ENCODE measurements at regions not wholly inside any gene's neighbourhood (a gene's known extent, or its start where the extent isn't known, plus 50 kb on each side); places are given as distances from the start of the nearest gene placed in this dataset.

DNA sequence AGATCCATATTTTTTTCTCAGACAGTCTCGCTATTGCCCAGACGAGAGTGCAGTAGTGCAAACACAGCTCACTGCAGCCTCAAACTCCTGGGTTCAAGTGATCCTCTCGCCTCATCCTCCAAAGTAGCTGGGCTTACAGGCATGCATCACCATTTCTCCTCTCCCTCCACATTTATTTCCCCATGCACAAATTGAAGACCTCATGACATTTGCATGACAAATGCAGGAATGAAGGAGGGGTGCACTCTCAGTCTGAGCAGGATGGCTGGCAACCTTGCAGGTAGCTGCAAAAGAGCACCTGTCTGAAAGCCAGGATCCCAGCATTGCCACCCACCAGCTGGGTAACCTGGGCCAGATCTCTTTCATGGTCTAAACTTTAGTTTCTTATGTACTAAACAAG, 111.2 kb downstream of the SH3TC2 start:
- TF ChIP-seq, protein P1, sequence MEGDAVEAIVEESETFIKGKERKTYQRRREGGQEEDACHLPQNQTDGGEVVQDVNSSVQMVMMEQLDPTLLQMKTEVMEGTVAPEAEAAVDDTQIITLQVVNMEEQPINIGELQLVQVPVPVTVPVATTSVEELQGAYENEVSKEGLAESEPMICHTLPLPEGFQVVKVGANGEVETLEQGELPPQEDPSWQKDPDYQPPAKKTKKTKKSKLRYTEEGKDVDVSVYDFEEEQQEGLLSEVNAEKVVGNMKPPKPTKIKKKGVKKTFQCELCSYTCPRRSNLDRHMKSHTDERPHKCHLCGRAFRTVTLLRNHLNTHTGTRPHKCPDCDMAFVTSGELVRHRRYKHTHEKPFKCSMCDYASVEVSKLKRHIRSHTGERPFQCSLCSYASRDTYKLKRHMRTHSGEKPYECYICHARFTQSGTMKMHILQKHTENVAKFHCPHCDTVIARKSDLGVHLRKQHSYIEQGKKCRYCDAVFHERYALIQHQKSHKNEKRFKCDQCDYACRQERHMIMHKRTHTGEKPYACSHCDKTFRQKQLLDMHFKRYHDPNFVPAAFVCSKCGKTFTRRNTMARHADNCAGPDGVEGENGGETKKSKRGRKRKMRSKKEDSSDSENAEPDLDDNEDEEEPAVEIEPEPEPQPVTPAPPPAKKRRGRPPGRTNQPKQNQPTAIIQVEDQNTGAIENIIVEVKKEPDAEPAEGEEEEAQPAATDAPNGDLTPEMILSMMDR (IDR thresholded peaks at IDR 0.05): no peak
- TF ChIP-seq POLR2A (IDR thresholded peaks at IDR 0.05): no peak
